ENCODE measurements at regions not wholly inside any gene's neighbourhood (a gene's known extent, or its start where the extent isn't known, plus 50 kb on each side); places are given as distances from the start of the nearest gene placed in this dataset.

DNA sequence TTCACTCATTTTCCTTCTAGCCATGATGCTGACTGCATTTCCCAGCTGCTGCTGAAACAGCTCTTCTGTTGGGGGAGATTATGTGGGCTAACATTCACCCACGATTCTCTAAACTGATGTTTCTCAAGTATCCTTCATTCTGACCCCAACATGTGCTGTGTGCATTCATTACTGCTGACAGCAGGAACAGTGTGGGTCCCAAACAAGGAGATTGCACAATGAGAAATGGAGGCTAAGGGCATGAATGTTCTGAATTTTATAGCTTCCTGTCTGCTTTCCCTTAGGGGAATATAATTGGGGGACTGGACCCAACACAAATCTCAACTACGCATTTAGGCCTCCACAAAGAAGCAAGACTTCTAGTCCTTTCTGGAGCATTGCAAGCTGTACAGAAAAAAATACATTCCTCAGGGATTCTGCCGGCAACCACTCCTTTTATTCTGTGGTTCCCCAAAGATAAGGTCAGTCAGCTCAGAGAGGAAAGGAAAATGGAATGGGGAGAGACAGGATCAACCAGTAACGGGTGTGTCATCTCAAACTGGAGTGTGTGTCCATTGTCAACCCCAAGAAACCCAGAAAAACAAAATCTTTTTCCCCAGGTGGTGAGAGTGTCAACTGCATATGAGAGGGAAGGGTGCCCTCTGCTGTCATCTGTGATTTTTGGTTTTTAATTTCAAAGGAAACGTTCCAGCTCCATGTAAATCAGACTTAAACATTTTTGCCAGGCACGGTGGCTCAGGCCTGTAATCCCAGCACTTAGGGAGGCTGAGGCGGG, 81.5 kb upstream of the EGFL6 start (continued):
- TF ChIP-seq, protein P1, sequence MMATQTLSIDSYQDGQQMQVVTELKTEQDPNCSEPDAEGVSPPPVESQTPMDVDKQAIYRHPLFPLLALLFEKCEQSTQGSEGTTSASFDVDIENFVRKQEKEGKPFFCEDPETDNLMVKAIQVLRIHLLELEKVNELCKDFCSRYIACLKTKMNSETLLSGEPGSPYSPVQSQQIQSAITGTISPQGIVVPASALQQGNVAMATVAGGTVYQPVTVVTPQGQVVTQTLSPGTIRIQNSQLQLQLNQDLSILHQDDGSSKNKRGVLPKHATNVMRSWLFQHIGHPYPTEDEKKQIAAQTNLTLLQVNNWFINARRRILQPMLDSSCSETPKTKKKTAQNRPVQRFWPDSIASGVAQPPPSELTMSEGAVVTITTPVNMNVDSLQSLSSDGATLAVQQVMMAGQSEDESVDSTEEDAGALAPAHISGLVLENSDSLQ (IDR thresholded peaks at IDR 0.05): no peak
- TF ChIP-seq, protein P2, sequence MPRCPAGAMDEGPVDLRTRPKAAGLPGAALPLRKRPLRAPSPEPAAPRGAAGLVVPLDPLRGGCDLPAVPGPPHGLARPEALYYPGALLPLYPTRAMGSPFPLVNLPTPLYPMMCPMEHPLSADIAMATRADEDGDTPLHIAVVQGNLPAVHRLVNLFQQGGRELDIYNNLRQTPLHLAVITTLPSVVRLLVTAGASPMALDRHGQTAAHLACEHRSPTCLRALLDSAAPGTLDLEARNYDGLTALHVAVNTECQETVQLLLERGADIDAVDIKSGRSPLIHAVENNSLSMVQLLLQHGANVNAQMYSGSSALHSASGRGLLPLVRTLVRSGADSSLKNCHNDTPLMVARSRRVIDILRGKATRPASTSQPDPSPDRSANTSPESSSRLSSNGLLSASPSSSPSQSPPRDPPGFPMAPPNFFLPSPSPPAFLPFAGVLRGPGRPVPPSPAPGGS (IDR thresholded peaks at IDR 0.05; ENCODE audit: borderline replicate concordance, insufficient read depth, low read depth, low read length, poor library complexity, severe bottlenecking): no peak
- no peak for TF ChIP-seq ZNF274 (IDR thresholded peaks at IDR 0.05; ENCODE audit: insufficient read depth, insufficient read length)
- no peak for TF ChIP-seq IRF4 (IDR thresholded peaks at IDR 0.05; ENCODE audit: low read depth, low read length)
- TF ChIP-seq LARP7 (IDR thresholded peaks at IDR 0.05): no peak
- no peak for TF ChIP-seq EGR1 (IDR thresholded peaks at IDR 0.05; ENCODE audit: borderline replicate concordance in 1 of 2, low read depth in 2 of 2, low read length in 2 of 2)
- no peak for TF ChIP-seq KDM1A (IDR thresholded peaks at IDR 0.05; ENCODE audit: borderline replicate concordance)
- TF ChIP-seq BMI1 (IDR thresholded peaks at IDR 0.05; ENCODE audit: borderline replicate concordance): no peak
- peak in 1 of 2 experiments; percentile 24; a peak in 3 of 4 replicates for TF ChIP-seq IKZF2 (IDR thresholded peaks at IDR 0.05)
- TF ChIP-seq, protein P3, sequence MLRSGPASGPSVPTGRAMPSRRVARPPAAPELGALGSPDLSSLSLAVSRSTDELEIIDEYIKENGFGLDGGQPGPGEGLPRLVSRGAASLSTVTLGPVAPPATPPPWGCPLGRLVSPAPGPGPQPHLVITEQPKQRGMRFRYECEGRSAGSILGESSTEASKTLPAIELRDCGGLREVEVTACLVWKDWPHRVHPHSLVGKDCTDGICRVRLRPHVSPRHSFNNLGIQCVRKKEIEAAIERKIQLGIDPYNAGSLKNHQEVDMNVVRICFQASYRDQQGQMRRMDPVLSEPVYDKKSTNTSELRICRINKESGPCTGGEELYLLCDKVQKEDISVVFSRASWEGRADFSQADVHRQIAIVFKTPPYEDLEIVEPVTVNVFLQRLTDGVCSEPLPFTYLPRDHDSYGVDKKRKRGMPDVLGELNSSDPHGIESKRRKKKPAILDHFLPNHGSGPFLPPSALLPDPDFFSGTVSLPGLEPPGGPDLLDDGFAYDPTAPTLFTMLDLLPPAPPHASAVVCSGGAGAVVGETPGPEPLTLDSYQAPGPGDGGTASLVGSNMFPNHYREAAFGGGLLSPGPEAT (IDR thresholded peaks at IDR 0.05; ENCODE audit: low read depth): no peak; the same call in 1 of the 2 replicates
- TF ChIP-seq, protein P4, sequence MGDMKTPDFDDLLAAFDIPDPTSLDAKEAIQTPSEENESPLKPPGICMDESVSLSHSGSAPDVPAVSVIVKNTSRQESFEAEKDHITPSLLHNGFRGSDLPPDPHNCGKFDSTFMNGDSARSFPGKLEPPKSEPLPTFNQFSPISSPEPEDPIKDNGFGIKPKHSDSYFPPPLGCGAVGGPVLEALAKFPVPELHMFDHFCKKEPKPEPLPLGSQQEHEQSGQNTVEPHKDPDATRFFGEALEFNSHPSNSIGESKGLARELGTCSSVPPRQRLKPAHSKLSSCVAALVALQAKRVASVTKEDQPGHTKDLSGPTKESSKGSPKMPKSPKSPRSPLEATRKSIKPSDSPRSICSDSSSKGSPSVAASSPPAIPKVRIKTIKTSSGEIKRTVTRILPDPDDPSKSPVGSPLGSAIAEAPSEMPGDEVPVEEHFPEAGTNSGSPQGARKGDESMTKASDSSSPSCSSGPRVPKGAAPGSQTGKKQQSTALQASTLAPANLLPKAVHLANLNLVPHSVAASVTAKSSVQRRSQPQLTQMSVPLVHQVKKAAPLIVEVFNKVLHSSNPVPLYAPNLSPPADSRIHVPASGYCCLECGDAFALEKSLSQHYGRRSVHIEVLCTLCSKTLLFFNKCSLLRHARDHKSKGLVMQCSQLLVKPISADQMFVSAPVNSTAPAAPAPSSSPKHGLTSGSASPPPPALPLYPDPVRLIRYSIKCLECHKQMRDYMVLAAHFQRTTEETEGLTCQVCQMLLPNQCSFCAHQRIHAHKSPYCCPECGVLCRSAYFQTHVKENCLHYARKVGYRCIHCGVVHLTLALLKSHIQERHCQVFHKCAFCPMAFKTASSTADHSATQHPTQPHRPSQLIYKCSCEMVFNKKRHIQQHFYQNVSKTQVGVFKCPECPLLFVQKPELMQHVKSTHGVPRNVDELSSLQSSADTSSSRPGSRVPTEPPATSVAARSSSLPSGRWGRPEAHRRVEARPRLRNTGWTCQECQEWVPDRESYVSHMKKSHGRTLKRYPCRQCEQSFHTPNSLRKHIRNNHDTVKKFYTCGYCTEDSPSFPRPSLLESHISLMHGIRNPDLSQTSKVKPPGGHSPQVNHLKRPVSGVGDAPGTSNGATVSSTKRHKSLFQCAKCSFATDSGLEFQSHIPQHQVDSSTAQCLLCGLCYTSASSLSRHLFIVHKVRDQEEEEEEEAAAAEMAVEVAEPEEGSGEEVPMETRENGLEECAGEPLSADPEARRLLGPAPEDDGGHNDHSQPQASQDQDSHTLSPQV (IDR thresholded peaks at IDR 0.05): no peak
- TF ChIP-seq RCOR1 (conservative IDR thresholded peaks at IDR 0.05; ENCODE audit: low read depth, low read length): no peak
- TF ChIP-seq ZNF207 (IDR thresholded peaks at IDR 0.05; ENCODE audit: borderline replicate concordance): no peak
- TF ChIP-seq SMAD1 (IDR thresholded peaks at IDR 0.05; ENCODE audit: low read depth, partially characterized antibody): no peak
- no peak for TF ChIP-seq POLR2AphosphoS5 (IDR thresholded peaks at IDR 0.05; ENCODE audit: low read length)
